Endothelial cell of umbilical vein (primary cell): ENCODE measurements at regions not wholly inside any gene's neighbourhood (a gene's known extent, or its start where the extent isn't known, plus 50 kb on each side); places are given as distances from the start of the nearest gene placed in this dataset.

Experiments
- BruUV-seq: library from RNA; stranded (reverse); fragments of 400-500 nt; replicated peaks from 2 replicates; lab custom pipeline; 2021; lab: Mats Ljungman, UMichigan
- CTCF ChIA-PET: fragments of 300-600, 350-600 bp; sonication (Branson Sonifier 250); formaldehyde crosslinking; loops from one replicate; lab custom pipeline; 2021; ENCODE audit warnings: antibody characterized with exemption, inconsistent platforms; lab: Charles Lee
- POLR2A ChIA-PET: fragments of 300-600, 350-600 bp; sonication (Branson Sonifier 250); formaldehyde crosslinking; loops from one replicate; lab custom pipeline; 2021; ENCODE audit warnings: antibody characterized with exemption, inconsistent platforms; lab: Charles Lee
- DNase-seq: peaks from one replicate; pipeline ENCODE4 v3.0.0-alpha.2; 2011; ENCODE audit warnings: low read depth, low spot score
- FAIRE-seq: peaks from 2 replicates; lab custom pipeline; 2011; peaks lifted over from hg19 to GRCh38; lab: Jason Lieb, UNC
- H2AFZ ChIP-seq: 2 replicates; pipeline ENCODE4 v1.6.0; 2012; ENCODE audit warnings: low read depth, low read length, control low read depth, inconsistent platforms
- H3K27ac ChIP-seq: 2 replicates; pipeline ENCODE4 v1.5.1; 2011; ENCODE audit warnings: low read depth, mild to moderate bottlenecking, control low read depth, low read length, moderate library complexity; ENCODE audit not compliant: insufficient read depth
- H3K27me3 ChIP-seq, 2 experiments: 2 replicates each; pipeline versions ENCODE4 v1.6.0 to v1.6.1; 2011; ENCODE audit warnings: low read length in 2 of 2, mixed read lengths in 1 of 2; ENCODE audit not compliant: control insufficient read depth in 2 of 2, insufficient read depth in 2 of 2
- H3K36me3 ChIP-seq, 2 experiments: 2 replicates in 1 of 2; 3 replicates in 1 of 2; pipeline ENCODE4 v1.5.1; 2011; ENCODE audit warnings: low read length in 2 of 2, mild to moderate bottlenecking in 1 of 2, moderate library complexity in 1 of 2; ENCODE audit not compliant: control insufficient read depth in 2 of 2, insufficient read depth in 2 of 2; ENCODE audit errors: extremely low read depth in 1 of 2
- H3K4me1 ChIP-seq: 3 replicates; pipeline ENCODE4 v1.5.1; 2011; ENCODE audit warnings: mild to moderate bottlenecking, low read length; ENCODE audit not compliant: control insufficient read depth, insufficient read depth; ENCODE audit errors: extremely low read depth
- H3K4me2 ChIP-seq: 2 replicates; pipeline ENCODE4 v1.6.1; 2011; ENCODE audit warnings: low read length, control low read depth, mixed read lengths; ENCODE audit not compliant: insufficient read depth
- H3K4me3 ChIP-seq, 3 experiments: fragments of 200-600 bp in 1 of 3; sonication (generic), shearing (Covaris generic) in 1 of 3; replicated peaks in 1 of 3; 2 replicates each; pipeline ENCODE4 v1.5.1; 2011 to 2016; ENCODE audit warnings: control low read depth in 3 of 3, low read length in 3 of 3, mild to moderate bottlenecking in 2 of 3, inconsistent platforms in 1 of 3, low read depth in 1 of 3, moderate library complexity in 1 of 3; ENCODE audit not compliant: insufficient read depth in 1 of 3
- H3K79me2 ChIP-seq: 2 replicates; pipeline ENCODE4 v1.6.0; 2012; ENCODE audit warnings: low read length, inconsistent platforms; ENCODE audit not compliant: control insufficient read depth, insufficient read depth
- H3K9ac ChIP-seq: replicated peaks from 2 replicates; pipeline ENCODE3; 2011; ENCODE audit warnings: low read length, control low read depth; ENCODE audit not compliant: insufficient read depth; ENCODE audit errors: extremely low read depth
- H3K9me1 ChIP-seq: replicated peaks from 3 replicates; pipeline ENCODE4 v1.6.0; 2011; ENCODE audit warnings: mild to moderate bottlenecking, low read length; ENCODE audit not compliant: control insufficient read depth, insufficient read depth; ENCODE audit errors: extremely low read depth
- H3K9me3 ChIP-seq: replicated peaks from 2 replicates; pipeline ENCODE4 v1.5.1; 2012; ENCODE audit warnings: low read length, inconsistent platforms; ENCODE audit not compliant: control insufficient read depth, insufficient read depth
- H4K20me1 ChIP-seq: replicated peaks from 2 replicates; pipeline ENCODE3; 2011; ENCODE audit warnings: mild to moderate bottlenecking, low read length; ENCODE audit not compliant: control insufficient read depth, insufficient read depth; ENCODE audit errors: extremely low read depth
- EZH2 ChIP-seq: IDR thresholded peaks from 2 replicates; pipeline ENCODE4 v1.6.1; 2012; ENCODE audit warnings: borderline replicate concordance, low read depth, mild to moderate bottlenecking, moderate library complexity, low read length, inconsistent platforms; ENCODE audit not compliant: severe bottlenecking
- FOS ChIP-seq: IDR thresholded peaks from 2 replicates; pipeline ENCODE4 v1.6.1; 2011; ENCODE audit warnings: mild to moderate bottlenecking, low read length, moderate library complexity, borderline replicate concordance; ENCODE audit not compliant: insufficient read depth
- GATA2 ChIP-seq: IDR thresholded peaks from 2 replicates; pipeline ENCODE4 v1.7.0; 2011; ENCODE audit warnings: low read depth, mild to moderate bottlenecking, moderate library complexity, mixed read lengths, low read length; ENCODE audit not compliant: insufficient read length, insufficient read depth
- JUN ChIP-seq: IDR thresholded peaks from 2 replicates; pipeline ENCODE4 v1.6.1; 2011; ENCODE audit warnings: borderline replicate concordance, low read depth; ENCODE audit not compliant: insufficient read length, insufficient read depth
- MAX ChIP-seq: IDR thresholded peaks from 2 replicates; pipeline ENCODE4 v1.6.1; 2011; ENCODE audit not compliant: insufficient read depth, insufficient read length
- MYC ChIP-seq: IDR thresholded peaks from one replicate; pipeline ENCODE4 v1.6.1; 2011; ENCODE audit warnings: mild to moderate bottlenecking, low read depth, low read length
- POLR2A ChIP-seq: IDR thresholded peaks from 2 replicates; pipeline ENCODE4 v1.6.1; 2012; ENCODE audit warnings: low read depth, mild to moderate bottlenecking, control low read depth, low read length
- POLR2AphosphoS5 ChIP-seq: IDR thresholded peaks from 2 replicates; pipeline ENCODE4 v1.6.1; 2012; ENCODE audit warnings: low read depth, mild to moderate bottlenecking, control low read depth, low read length, moderate library complexity; ENCODE audit not compliant: insufficient read depth
- dilution Hi-C: fragments of 300-500 bp; cut with MboI; formaldehyde crosslinking; loops from one replicate; pipeline ENCODE4 v1.15.0; 2019; ENCODE audit warnings: low sequenced_read_pairs; ENCODE audit not compliant: extremely low pct_ligation_motif_present
- intact Hi-C: fragments of 100-400 bp; cut with micrococcal nuclease; formaldehyde crosslinking; loops from one replicate; pipeline ENCODE4 v1.10.0; 2022
- TF ChIP-seq, protein P1 (sequence below), 2 donors: IDR thresholded peaks; 1 replicate in 1 of 2; 2 replicates in 1 of 2; pipeline ENCODE4 v1.5.1; 2011; ENCODE audit warnings: low read length in 2 of 2, mild to moderate bottlenecking in 2 of 2, moderate library complexity in 2 of 2, control low read depth in 1 of 2, inconsistent platforms in 1 of 2, low read depth in 1 of 2; ENCODE audit not compliant: insufficient read depth in 1 of 2; ENCODE audit errors: extremely low read depth in 1 of 2

- Histone ChIP-seq H3K27me3 (no peaks in the 10 kb centered on the region), H4K20me1 (no peaks in the 10 kb centered on the region), H3K79me2 (no peaks in the 10 kb centered on the region), H3K36me3 (no peaks in the 10 kb centered on the region), H3K4me1 (no peaks in the 10 kb centered on the region), H3K9ac (no peak overlapping the region), H3K27ac (no peak overlapping the region), H3K9me1 (no peaks in the 10 kb centered on the region), H3K4me3 (no peak overlapping the region), H3K4me2 (no peak overlapping the region), H3K9me3 (no peaks in the 10 kb centered on the region), H2AFZ (no peak overlapping the region)
- intact Hi-C loops (no loop called here), dilution Hi-C loops (no loop called here)
- FAIRE-seq: no peak
- ChIA-PET POLR2A (no interaction called here), CTCF (interaction anchor here (1.7 kb wide), 1 partner anchor 8 kb away, joined by 5 read pairs; no protein-coding TSS in a partner anchor)
- no TSS peak for BruUV-seq
- DNase-seq: no peak
- TF ChIP-seq GATA2 (no peak), MAX (no peak), POLR2AphosphoS5 (no peak)
Measured at GRCh38 chr5:120236360-120236759, 227.7 kb upstream of the PRR16 start.

DNA sequence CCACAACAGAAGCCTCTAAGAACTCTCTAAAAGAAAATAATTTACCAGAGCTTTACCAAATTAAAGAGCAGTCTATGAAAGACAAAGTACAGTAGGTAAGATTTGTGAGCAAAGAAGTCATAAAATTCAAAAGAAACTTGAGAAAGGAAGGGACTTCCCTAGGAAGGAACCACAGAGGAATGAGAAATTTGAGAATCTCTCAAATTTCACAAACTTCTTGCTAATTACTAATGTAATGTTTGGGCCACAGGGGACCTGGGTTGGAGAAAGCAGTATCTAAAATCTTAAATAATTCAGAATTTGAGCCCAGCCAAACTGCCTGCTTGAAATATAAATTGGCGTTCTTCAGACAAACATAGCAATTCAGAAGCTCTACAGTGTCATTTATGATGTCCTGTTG is 225.0 kb upstream of the PRR16 start:
- Histone ChIP-seq H3K9me1 (no peaks in the 10 kb centered on the region), H3K27ac (no peak overlapping the region), H3K4me3 (no peak overlapping the region), H3K79me2 (no peaks in the 10 kb centered on the region), H3K36me3 (no peaks in the 10 kb centered on the region), H3K4me1 (no peaks in the 10 kb centered on the region), H2AFZ (no peak overlapping the region), H3K27me3 (no peaks in the 10 kb centered on the region), H3K9ac (no peak overlapping the region), H3K9me3 (no peaks in the 10 kb centered on the region), H4K20me1 (no peaks in the 10 kb centered on the region), H3K4me2 (no peak overlapping the region)
- no TSS peak for BruUV-seq
- POLR2A ChIA-PET: no interaction called here
- FAIRE-seq (no peak), DNase-seq (no peak)
- intact Hi-C loops: no loop called here
- TF ChIP-seq, protein P1, sequence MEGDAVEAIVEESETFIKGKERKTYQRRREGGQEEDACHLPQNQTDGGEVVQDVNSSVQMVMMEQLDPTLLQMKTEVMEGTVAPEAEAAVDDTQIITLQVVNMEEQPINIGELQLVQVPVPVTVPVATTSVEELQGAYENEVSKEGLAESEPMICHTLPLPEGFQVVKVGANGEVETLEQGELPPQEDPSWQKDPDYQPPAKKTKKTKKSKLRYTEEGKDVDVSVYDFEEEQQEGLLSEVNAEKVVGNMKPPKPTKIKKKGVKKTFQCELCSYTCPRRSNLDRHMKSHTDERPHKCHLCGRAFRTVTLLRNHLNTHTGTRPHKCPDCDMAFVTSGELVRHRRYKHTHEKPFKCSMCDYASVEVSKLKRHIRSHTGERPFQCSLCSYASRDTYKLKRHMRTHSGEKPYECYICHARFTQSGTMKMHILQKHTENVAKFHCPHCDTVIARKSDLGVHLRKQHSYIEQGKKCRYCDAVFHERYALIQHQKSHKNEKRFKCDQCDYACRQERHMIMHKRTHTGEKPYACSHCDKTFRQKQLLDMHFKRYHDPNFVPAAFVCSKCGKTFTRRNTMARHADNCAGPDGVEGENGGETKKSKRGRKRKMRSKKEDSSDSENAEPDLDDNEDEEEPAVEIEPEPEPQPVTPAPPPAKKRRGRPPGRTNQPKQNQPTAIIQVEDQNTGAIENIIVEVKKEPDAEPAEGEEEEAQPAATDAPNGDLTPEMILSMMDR (IDR thresholded peaks at IDR 0.05; ENCODE audit: extremely low read depth in 1 of 2, insufficient read depth in 1 of 2, low read depth in 1 of 2, low read length in 2 of 2): no peak
- no peak for TF ChIP-seq FOS
- no peak for TF ChIP-seq MAX
- TF ChIP-seq POLR2AphosphoS5: no peak
- TF ChIP-seq POLR2A: no peak
- TF ChIP-seq JUN: no peak
- no peak for TF ChIP-seq EZH2
- TF ChIP-seq GATA2: no peak
- TF ChIP-seq MYC: no peak
- CTCF ChIA-PET: no interaction called here
- dilution Hi-C loops: no loop called here
